Astrocyte (in vitro differentiated cells and primary cell): ENCODE measurements at regions not wholly inside any gene's neighbourhood (a gene's known extent, or its start where the extent isn't known, plus 50 kb on each side); places are given as distances from the start of the nearest gene placed in this dataset.

Experiments used
- DNase-seq: peaks from one replicate; pipeline ENCODE4 v3.0.0-alpha.2; 2010; ENCODE audit warnings: low read depth
- FAIRE-seq: peaks from 2 replicates; lab custom pipeline; 2011; peaks lifted over from hg19 to GRCh38; lab: Jason Lieb, UNC
- H2AFZ ChIP-seq: 2 replicates; pipeline ENCODE4 v1.6.0; 2012; ENCODE audit warnings: low read depth, low read length, inconsistent platforms
- H3K27ac ChIP-seq: 2 replicates; pipeline ENCODE4 v1.5.1; 2011; ENCODE audit warnings: low read depth, low read length, inconsistent platforms
- H3K27me3 ChIP-seq: 2 replicates; pipeline ENCODE4 v1.6.0; 2011; ENCODE audit warnings: low read length, inconsistent platforms; ENCODE audit not compliant: insufficient read depth
- H3K36me3 ChIP-seq: 2 replicates; pipeline ENCODE4 v1.5.1; 2011; ENCODE audit warnings: low read length, inconsistent platforms; ENCODE audit not compliant: insufficient read depth
- H3K4me1 ChIP-seq: 2 replicates; pipeline ENCODE4 v1.5.1; 2011; ENCODE audit warnings: low read length, inconsistent platforms; ENCODE audit not compliant: insufficient read depth
- H3K4me2 ChIP-seq: 2 replicates; pipeline ENCODE4 v1.6.0; 2012; ENCODE audit warnings: low read length, inconsistent platforms
- H3K4me3 ChIP-seq: 2 replicates; pipeline ENCODE4 v1.5.1; 2011; ENCODE audit warnings: low read depth, mild to moderate bottlenecking, low read length, inconsistent platforms; ENCODE audit not compliant: insufficient read depth
- H3K79me2 ChIP-seq: 2 replicates; pipeline ENCODE4 v1.6.0; 2012; ENCODE audit warnings: mild to moderate bottlenecking, low read length, inconsistent platforms; ENCODE audit not compliant: insufficient read depth
- H3K9ac ChIP-seq: 2 replicates; pipeline ENCODE4 v1.6.0; 2012; ENCODE audit warnings: mild to moderate bottlenecking, low read length, inconsistent platforms
- H3K9me3 ChIP-seq: 2 replicates; pipeline ENCODE4 v1.5.1; 2012; ENCODE audit warnings: low read depth, mild to moderate bottlenecking, low read length, inconsistent platforms; ENCODE audit not compliant: insufficient read depth
- H4K20me1 ChIP-seq: 2 replicates; pipeline ENCODE4 v1.6.0; 2012; ENCODE audit warnings: low read length, inconsistent platforms; ENCODE audit not compliant: insufficient read depth
- H3K27ac Mint-ChIP-seq: one replicate; pipeline ENCODE4 v1.8.0; 2021; ENCODE audit warnings: mild to moderate bottlenecking, mixed read lengths; ENCODE audit not compliant: unreplicated experiment
- H3K27me3 Mint-ChIP-seq: one replicate; pipeline ENCODE4 v1.8.0; 2021; ENCODE audit warnings: low read depth, mixed read lengths; ENCODE audit not compliant: unreplicated experiment
- H3K36me3 Mint-ChIP-seq: one replicate; pipeline ENCODE4 v1.8.0; 2021; ENCODE audit warnings: low read depth, mixed read lengths; ENCODE audit not compliant: unreplicated experiment
- H3K4me1 Mint-ChIP-seq: one replicate; pipeline ENCODE4 v1.8.0; 2021; ENCODE audit warnings: low read depth, mixed read lengths; ENCODE audit not compliant: unreplicated experiment
- H3K4me3 Mint-ChIP-seq: one replicate; pipeline ENCODE4 v1.8.0; 2021; ENCODE audit warnings: mild to moderate bottlenecking, moderate library complexity, mixed read lengths; ENCODE audit not compliant: unreplicated experiment
- H3K9me3 Mint-ChIP-seq: one replicate; pipeline ENCODE4 v1.8.0; 2021; ENCODE audit warnings: mild to moderate bottlenecking, mixed read lengths; ENCODE audit not compliant: unreplicated experiment
- CTCF ChIP-seq: IDR thresholded peaks from 2 replicates; pipeline ENCODE4 v1.5.1; 2011; ENCODE audit warnings: low read depth, mild to moderate bottlenecking, inconsistent platforms, low read length, moderate library complexity; ENCODE audit not compliant: insufficient read depth
- EZH2 ChIP-seq: IDR thresholded peaks from 2 replicates; pipeline ENCODE4 v1.6.1; 2012; ENCODE audit warnings: mild to moderate bottlenecking, low read length, inconsistent platforms; ENCODE audit not compliant: insufficient read depth

- peaks cover 37% of the 10 kb centered on the region for H3K4me1 Mint-ChIP-seq
- no peak overlapping the region for H3K4me3 Mint-ChIP-seq
- no peak overlapping the region for H3K27ac Mint-ChIP-seq
Observed at GRCh38 chr18:24986666-24987302, 365.2 kb downstream of the ZNF521 start.

GRCh38 chr18:24987303-24988252, 364.4 kb downstream of the ZNF521 start:
- Histone ChIP-seq H3K36me3 (no peaks in the 10 kb centered on the region), H3K4me1 (peaks cover 5% of the 10 kb centered on the region), H4K20me1 (no peaks in the 10 kb centered on the region), H3K9me3 (no peaks in the 10 kb centered on the region), H3K4me2 (peak overlapping the region; percentile 62), H3K27me3 (no peaks in the 10 kb centered on the region), H2AFZ (peak overlapping the region; percentile 54), H3K27ac (no peak overlapping the region), H3K79me2 (no peaks in the 10 kb centered on the region), H3K9ac (no peak overlapping the region), H3K4me3 (no peak overlapping the region)
- DNase-seq (peak; percentile 19), FAIRE-seq (no peak)
- H3K27me3 Mint-ChIP-seq, result no peaks in the 10 kb centered on the region
- TF ChIP-seq EZH2 (no peak), CTCF (no peak)
- no peak overlapping the region for H3K27ac Mint-ChIP-seq
- H3K4me1 Mint-ChIP-seq, result peaks cover 30% of the 10 kb centered on the region
- peaks cover 2% of the 10 kb centered on the region for H3K36me3 Mint-ChIP-seq
- H3K9me3 Mint-ChIP-seq, result peaks cover 2% of the 10 kb centered on the region
- no peak overlapping the region for H3K4me3 Mint-ChIP-seq

More at GRCh38 chr18:24986666-24987302, 365.2 kb downstream of the ZNF521 start:
- H3K9me3 Mint-ChIP-seq, result peaks cover 2% of the 10 kb centered on the region
- no peak overlapping the region for H3K9ac ChIP-seq
- H3K27me3 ChIP-seq, result no peaks in the 10 kb centered on the region
- DNase-seq (no peak), FAIRE-seq (peak; percentile 9)
- TF ChIP-seq CTCF (no peak), EZH2 (no peak)
- no peak overlapping the region for H3K4me3 ChIP-seq
- H3K27ac ChIP-seq, result no peak overlapping the region
- H3K27me3 Mint-ChIP-seq, result no peaks in the 10 kb centered on the region
- H3K4me1 ChIP-seq, result peaks cover 5% of the 10 kb centered on the region
- H3K79me2 ChIP-seq, result no peaks in the 10 kb centered on the region
- H3K36me3 Mint-ChIP-seq, result peaks cover 2% of the 10 kb centered on the region
- peak overlapping the region; percentile 30 for H2AFZ ChIP-seq
- H3K9me3 ChIP-seq, result no peaks in the 10 kb centered on the region
- no peaks in the 10 kb centered on the region for H4K20me1 ChIP-seq
- H3K36me3 ChIP-seq, result no peaks in the 10 kb centered on the region
- peak overlapping the region; percentile 62 for H3K4me2 ChIP-seq
